ENCODE measurements at regions not wholly inside any gene's neighbourhood (a gene's known extent, or its start where the extent isn't known, plus 50 kb on each side); places are given as distances from the start of the nearest gene placed in this dataset.
A peak's percentile ranks its signal among the peaks of the same experiment; 100 is the strongest.

- ChIA-PET CTCF (no interaction called here), POLR2A (no interaction called here)
- Histone ChIP-seq H3K36me3 (ENCODE audit: insufficient read depth, low read length) (no peaks in the 10 kb centered on the region), H3K4me3 (ENCODE audit: low read length) (no peak overlapping the region), H3K4me1 (ENCODE audit: insufficient read depth, low read length) (no peaks in the 10 kb centered on the region), H3K27ac (ENCODE audit: low read depth in 1 of 2, low read length in 2 of 2) (no peak overlapping the region), H3K9me3 (ENCODE audit: control insufficient read depth in 1 of 2, insufficient read depth in 1 of 2, low read length in 2 of 2) (peaks cover 12 to 41% of the 10 kb centered on the region in 2 experiments), H3K27me3 (ENCODE audit: control insufficient read depth in 1 of 2, insufficient read depth in 2 of 2, low read length in 2 of 2) (no peaks in the 10 kb centered on the region)
- Mint-ChIP-seq H3K4me3 (no peak overlapping the region), H3K36me3 (ENCODE audit: low read depth) (no peaks in the 10 kb centered on the region), H3K4me1 (ENCODE audit: low read depth) (no peaks in the 10 kb centered on the region), H3K27ac (no peak overlapping the region), H3K9me3 (peaks cover 6% of the 10 kb centered on the region), H3K27me3 (no peaks in the 10 kb centered on the region)
- intact Hi-C loops (cut with DNase I, micrococcal nuclease): no loop called here
- no peak for ATAC-seq (ENCODE audit: poor library complexity)
- TF ChIP-seq CTCF (IDR thresholded peaks at IDR 0.05): no peak
- DNase-seq: peak in 2 of 14 experiments; percentile 4 to 13
These were observed 426.7 kb upstream of the MYT1L start for GRCh38 chr2:2757764-2758163.

DNA sequence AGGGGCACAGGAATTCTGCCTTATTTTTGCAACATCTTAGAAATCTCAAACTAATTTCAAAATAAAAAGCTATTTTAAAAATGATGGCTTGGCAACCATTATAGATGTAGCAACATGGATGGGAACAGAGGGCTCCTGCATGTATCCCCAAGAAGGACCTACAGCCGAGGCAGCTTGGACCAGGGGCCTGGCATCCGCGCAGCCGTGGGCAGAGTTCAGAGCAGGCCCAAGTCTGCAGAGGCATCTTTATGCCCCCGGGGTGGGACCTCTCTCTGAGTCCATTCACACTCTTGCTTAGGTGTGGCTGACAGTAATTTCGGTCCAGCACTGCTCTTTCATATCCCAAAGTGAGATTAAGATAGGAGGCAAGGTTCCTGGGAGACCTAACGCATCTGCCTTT lies 425.8 kb upstream of the MYT1L start:
- ChIA-PET POLR2A (no interaction called here), CTCF (no interaction called here)
- ATAC-seq (ENCODE audit: poor library complexity): no peak
- Histone ChIP-seq H3K27me3 (ENCODE audit: control insufficient read depth in 1 of 2, insufficient read depth in 2 of 2, low read length in 2 of 2) (no peaks in the 10 kb centered on the region), H3K4me1 (ENCODE audit: insufficient read depth, low read length) (no peaks in the 10 kb centered on the region), H3K4me3 (ENCODE audit: low read length) (no peak overlapping the region), H3K27ac (ENCODE audit: low read depth in 1 of 2, low read length in 2 of 2) (no peak overlapping the region), H3K9me3 (ENCODE audit: control insufficient read depth in 1 of 2, insufficient read depth in 1 of 2, low read length in 2 of 2) (peaks cover 12 to 43% of the 10 kb centered on the region in 2 experiments), H3K36me3 (ENCODE audit: insufficient read depth, low read length) (no peaks in the 10 kb centered on the region)
- no peak for DNase-seq
- H3K4me1 Mint-ChIP-seq (ENCODE audit: low read depth): no peaks in the 10 kb centered on the region
- H3K27me3 Mint-ChIP-seq: no peaks in the 10 kb centered on the region
- peaks cover 6% of the 10 kb centered on the region for H3K9me3 Mint-ChIP-seq
- no peak overlapping the region for H3K4me3 Mint-ChIP-seq
- no peak overlapping the region for H3K27ac Mint-ChIP-seq
- H3K36me3 Mint-ChIP-seq (ENCODE audit: low read depth): no peaks in the 10 kb centered on the region
- TF ChIP-seq CTCF (IDR thresholded peaks at IDR 0.05): no peak
- intact Hi-C loops (cut with DNase I, micrococcal nuclease): no loop called here

DNA sequence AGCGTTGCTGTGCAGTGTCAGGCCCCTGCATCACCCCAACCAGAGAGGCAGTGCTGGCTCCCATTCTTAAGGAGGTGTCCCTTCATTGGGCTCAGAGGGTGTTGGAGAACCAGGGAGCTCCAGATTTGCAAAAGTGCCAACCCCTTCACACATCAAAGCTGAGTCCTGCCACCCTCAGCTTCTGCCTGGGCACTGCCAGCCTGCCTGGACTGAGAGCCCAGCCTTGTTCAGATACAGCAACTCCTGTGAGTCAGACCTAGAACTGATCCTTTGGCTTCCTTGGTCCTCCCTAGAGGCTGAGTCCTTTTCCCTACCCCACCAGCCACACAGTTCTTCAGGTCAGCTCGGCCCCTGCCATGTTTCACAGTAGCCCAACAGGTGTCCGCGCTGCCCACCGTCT lies 424.9 kb upstream of the MYT1L start:
- intact Hi-C loops (cut with DNase I, micrococcal nuclease): no loop called here
- Mint-ChIP-seq H3K4me1 (ENCODE audit: low read depth) (no peaks in the 10 kb centered on the region), H3K9me3 (peaks cover 6% of the 10 kb centered on the region), H3K27me3 (no peaks in the 10 kb centered on the region), H3K27ac (no peak overlapping the region), H3K4me3 (no peak overlapping the region), H3K36me3 (ENCODE audit: low read depth) (no peaks in the 10 kb centered on the region)
- POLR2A ChIA-PET: no interaction called here
- no peak for ATAC-seq (ENCODE audit: poor library complexity)
- CTCF ChIA-PET: no interaction called here
- Histone ChIP-seq H3K36me3 (ENCODE audit: insufficient read depth, low read length) (no peaks in the 10 kb centered on the region), H3K27ac (ENCODE audit: low read depth in 1 of 2, low read length in 2 of 2) (no peak overlapping the region), H3K4me1 (ENCODE audit: insufficient read depth, low read length) (no peaks in the 10 kb centered on the region), H3K4me3 (ENCODE audit: low read length) (no peak overlapping the region), H3K27me3 (ENCODE audit: control insufficient read depth in 1 of 2, insufficient read depth in 2 of 2, low read length in 2 of 2) (no peaks in the 10 kb centered on the region), H3K9me3 (ENCODE audit: control insufficient read depth in 1 of 2, insufficient read depth in 1 of 2, low read length in 2 of 2) (peaks cover 12 to 48% of the 10 kb centered on the region in 2 experiments)
- no peak for TF ChIP-seq CTCF (IDR thresholded peaks at IDR 0.05)
- DNase-seq: no peak

Data from CD4-positive, alpha-beta T cell (primary cell).